WTC11 (cell line): ENCODE measurements at regions not wholly inside any gene's neighbourhood (a gene's known extent, or its start where the extent isn't known, plus 50 kb on each side); places are given as distances from the start of the nearest gene placed in this dataset.
"Not testable (repeated sequence)": the region's sequence is repeated elsewhere in the genome, so short reads cannot be mapped to it uniquely, and the experiment has no call there.

Experiments
- ATAC-seq: fragments of 200-7000 bp; cut with Tn5 transposase; 2 replicates; pipeline ENCODE4 v1.10.0; 2021; ENCODE audit warnings: mild to moderate bottlenecking, moderate library complexity
- CTCF ChIA-PET: fragments of 300-600 bp; sonication (Branson Sonifier 250); formaldehyde crosslinking; loops from one replicate; lab custom pipeline; 2021; ENCODE audit warnings: antibody characterized with exemption; lab: Charles Lee
- POLR2A ChIA-PET: fragments of 350-600 bp; sonication (Branson Sonifier 250); formaldehyde crosslinking; loops from one replicate; lab custom pipeline; 2021; ENCODE audit warnings: antibody characterized with exemption; lab: Charles Lee
- DNase-seq: peaks from one replicate; pipeline ENCODE4 v3.0.0; 2021; ENCODE audit warnings: low spot score
- H3K27ac Mint-ChIP-seq: 2 replicates; pipeline ENCODE4 v1.8.0; 2021; ENCODE audit warnings: mixed read lengths
- H3K27me3 Mint-ChIP-seq: 2 replicates; pipeline ENCODE4 v1.8.0; 2021; ENCODE audit warnings: low read depth, mild to moderate bottlenecking, moderate library complexity, mixed read lengths
- H3K36me3 Mint-ChIP-seq: 2 replicates; pipeline ENCODE4 v1.8.0; 2021; ENCODE audit warnings: mixed read lengths
- H3K4me1 Mint-ChIP-seq: 2 replicates; pipeline ENCODE4 v1.8.0; 2022; ENCODE audit warnings: mixed read lengths
- H3K4me3 Mint-ChIP-seq: 2 replicates; pipeline ENCODE4 v1.8.0; 2021; ENCODE audit warnings: mild to moderate bottlenecking, moderate library complexity, mixed read lengths
- H3K9me3 Mint-ChIP-seq: 2 replicates; pipeline ENCODE4 v1.8.0; 2021; ENCODE audit warnings: mixed read lengths
- ATF1 ChIP-seq: sonication (generic); formaldehyde crosslinking; IDR thresholded peaks from 2 replicates; pipeline ENCODE4 v1.8.1; 2023; ENCODE audit warnings: mild to moderate bottlenecking, moderate library complexity, missing genetic modification reagents
- CREB1 ChIP-seq: sonication (generic); formaldehyde crosslinking; IDR thresholded peaks from 2 replicates; pipeline ENCODE4 v1.8.0; 2023; ENCODE audit warnings: mild to moderate bottlenecking, missing genetic modification reagents
- ELF4 ChIP-seq: sonication (generic); formaldehyde crosslinking; IDR thresholded peaks from 2 replicates; pipeline ENCODE4 v1.8.1; 2022; ENCODE audit warnings: low read depth, mild to moderate bottlenecking, moderate library complexity, missing genetic modification reagents
- ERG ChIP-seq: fragments of 250-450 bp; sonication (Bioruptor Pico); IDR thresholded peaks from 2 replicates; pipeline ENCODE4 v1.8.0; 2021; ENCODE audit warnings: mild to moderate bottlenecking
- FOXJ3 ChIP-seq: sonication (generic); formaldehyde crosslinking; IDR thresholded peaks from 2 replicates; pipeline ENCODE4 v1.9.0; 2021; ENCODE audit warnings: missing genetic modification reagents, mild to moderate bottlenecking, borderline replicate concordance
- FOXP1 ChIP-seq: sonication (generic); formaldehyde crosslinking; IDR thresholded peaks from 2 replicates; pipeline ENCODE4 v1.8.0; 2022; ENCODE audit warnings: missing genetic modification reagents, mild to moderate bottlenecking, moderate library complexity, borderline replicate concordance
- GTF2I ChIP-seq: fragments of 250-450 bp; sonication (Bioruptor Pico); conservative IDR thresholded peaks from 2 replicates; pipeline ENCODE4 v1.4.0; 2021; ENCODE audit warnings: mild to moderate bottlenecking
- IRF2 ChIP-seq: sonication (generic); formaldehyde crosslinking; IDR thresholded peaks from 2 replicates; pipeline ENCODE4 v1.8.0; 2022; ENCODE audit warnings: low read depth, missing genetic modification reagents, borderline replicate concordance
- MXD4 ChIP-seq: fragments of 250-450 bp; sonication (Bioruptor Pico); IDR thresholded peaks from 2 replicates; pipeline ENCODE4 v1.8.0; 2021; ENCODE audit warnings: mild to moderate bottlenecking, moderate library complexity, borderline replicate concordance
- MYBL2 ChIP-seq: sonication (generic); formaldehyde crosslinking; IDR thresholded peaks from 2 replicates; pipeline ENCODE4 v1.8.1; 2023; ENCODE audit warnings: mild to moderate bottlenecking, moderate library complexity, missing genetic modification reagents
- PREB ChIP-seq: sonication (generic); formaldehyde crosslinking; IDR thresholded peaks from 2 replicates; pipeline ENCODE4 v1.8.1; 2022; ENCODE audit warnings: mild to moderate bottlenecking, missing genetic modification reagents, moderate library complexity, borderline replicate concordance
- SOX15 ChIP-seq: fragments of 250-450 bp; sonication (Bioruptor Pico); IDR thresholded peaks from 2 replicates; pipeline ENCODE4 v1.9.0; 2021; ENCODE audit warnings: mild to moderate bottlenecking
- TEAD4 ChIP-seq: sonication (generic); formaldehyde crosslinking; IDR thresholded peaks from 2 replicates; pipeline ENCODE4 v1.8.0; 2022; ENCODE audit warnings: mild to moderate bottlenecking, missing genetic modification reagents
- ZBTB21 ChIP-seq: sonication (generic); formaldehyde crosslinking; IDR thresholded peaks from 2 replicates; pipeline ENCODE4 v1.8.1; 2023; ENCODE audit warnings: mild to moderate bottlenecking, missing genetic modification reagents, borderline replicate concordance
- ZNF138 ChIP-seq: sonication (generic); formaldehyde crosslinking; conservative IDR thresholded peaks from 2 replicates; pipeline ENCODE4 v1.8.1; 2022; ENCODE audit warnings: mild to moderate bottlenecking, moderate library complexity, missing genetic modification reagents
- ZNF219 ChIP-seq: sonication (generic); formaldehyde crosslinking; IDR thresholded peaks from 2 replicates; pipeline ENCODE4 v1.8.0; 2023; ENCODE audit warnings: missing genetic modification reagents, mild to moderate bottlenecking, borderline replicate concordance
- ZNF232 ChIP-seq: sonication (generic); formaldehyde crosslinking; IDR thresholded peaks from 2 replicates; pipeline ENCODE4 v1.8.0; 2022; ENCODE audit warnings: mild to moderate bottlenecking, missing genetic modification reagents
- ZNF532 ChIP-seq: fragments of 250-450 bp; sonication (Bioruptor Pico); IDR thresholded peaks from 2 replicates; pipeline ENCODE4 v1.9.0; 2021; ENCODE audit warnings: mild to moderate bottlenecking, borderline replicate concordance
- ZSCAN18 ChIP-seq: fragments of 250-450 bp; sonication (Bioruptor Pico); IDR thresholded peaks from 2 replicates; pipeline ENCODE4 v2.1.2; 2022; ENCODE audit warnings: mild to moderate bottlenecking, moderate library complexity
- TF ChIP-seq, protein P1 (sequence below): fragments of 250-450 bp; sonication (Bioruptor Pico); IDR thresholded peaks from 2 replicates; pipeline ENCODE4 v1.9.0; 2021; ENCODE audit warnings: moderate library complexity, mild to moderate bottlenecking, inconsistent platforms, borderline replicate concordance

- TF ChIP-seq FOXJ3 (CRISPR knock-in tag) (no peak), ELF4 (no peak), FOXP1 (CRISPR knock-in tag) (no peak)
Observed at GRCh38 chr7:15813448-15813847, 127.0 kb upstream of the MEOX2 start (continued).

DNA sequence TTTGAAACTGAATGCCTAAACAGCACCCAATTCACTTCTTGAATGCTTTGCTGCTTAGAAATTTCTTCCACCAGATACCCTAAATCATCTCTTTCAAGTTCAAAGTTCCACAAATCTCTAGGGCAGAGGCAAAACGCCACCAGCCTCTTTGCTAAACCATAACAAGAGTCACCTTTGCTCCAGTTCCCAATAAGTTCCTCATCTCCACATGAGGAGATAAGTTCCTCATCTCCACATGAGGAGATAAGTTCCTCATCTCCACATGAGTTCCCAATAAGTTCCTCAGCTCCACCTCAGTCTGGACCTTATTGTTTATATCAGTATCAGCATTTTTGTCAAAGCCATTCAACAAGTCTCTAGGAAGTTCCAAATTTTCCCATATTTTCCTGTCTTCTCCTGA, 123.9 kb upstream of the MEOX2 start:
- DNase-seq, H3K36me3 Mint-ChIP-seq, ATAC-seq, H3K27ac Mint-ChIP-seq, POLR2A ChIA-PET, H3K4me3 Mint-ChIP-seq, H3K27me3 Mint-ChIP-seq, CTCF ChIA-PET, H3K4me1 Mint-ChIP-seq: not testable (repeated sequence)
- H3K9me3 Mint-ChIP-seq: peaks cover 25% of the 10 kb centered on the region

DNA sequence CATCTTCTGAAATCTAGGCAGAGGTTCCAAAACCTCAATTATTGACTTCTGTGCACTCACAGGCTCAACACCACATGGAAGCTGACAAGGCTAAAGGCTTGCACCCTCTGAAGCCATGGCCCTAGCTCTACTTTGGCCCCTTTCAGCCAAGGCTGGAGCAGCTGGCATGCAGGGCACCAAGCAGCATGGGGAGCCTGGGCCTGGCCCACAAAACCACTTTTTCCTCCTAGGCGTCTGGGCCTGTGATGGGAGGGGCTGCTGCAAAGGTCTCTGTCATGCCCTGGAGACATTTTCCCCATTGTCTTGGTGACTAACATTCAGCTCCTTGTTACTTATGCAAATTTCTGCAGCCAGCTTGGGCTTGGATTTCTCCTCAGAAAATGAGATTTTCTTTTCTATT, 123.5 kb upstream of the MEOX2 start:
- H3K9me3 Mint-ChIP-seq: peaks cover 25% of the 10 kb centered on the region
- H3K27me3 Mint-ChIP-seq, H3K4me3 Mint-ChIP-seq, H3K36me3 Mint-ChIP-seq, H3K27ac Mint-ChIP-seq, DNase-seq, POLR2A ChIA-PET, CTCF ChIA-PET, ATAC-seq, H3K4me1 Mint-ChIP-seq: not testable (repeated sequence)

DNA sequence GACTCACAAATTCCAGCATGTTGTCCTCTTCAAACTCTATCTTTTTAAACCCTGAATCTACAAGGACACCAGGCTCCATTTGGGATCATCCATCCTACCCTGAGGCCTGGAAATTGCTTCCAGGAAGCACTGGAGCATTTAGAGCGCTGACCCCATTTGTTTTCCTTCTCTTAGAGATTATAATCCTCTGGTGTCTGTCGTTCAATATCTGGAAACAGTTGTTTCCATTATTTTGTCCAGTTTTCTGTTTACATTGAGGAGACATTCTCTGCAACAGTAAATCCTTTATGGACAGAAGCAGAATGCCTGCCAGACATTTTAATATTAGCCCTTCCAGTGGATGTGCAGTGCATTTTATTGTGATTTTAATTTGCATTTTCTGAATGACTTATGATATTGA, 119.4 kb upstream of the MEOX2 start:
- CTCF ChIA-PET: no interaction called here

GRCh38 chr7:15802425-15802824, 115.9 kb upstream of the MEOX2 start:
- ATAC-seq (no peak), DNase-seq (no peak)
- no peaks in the 10 kb centered on the region for H3K27me3 Mint-ChIP-seq
- no peaks in the 10 kb centered on the region for H3K9me3 Mint-ChIP-seq
- no peak overlapping the region for H3K27ac Mint-ChIP-seq
- ChIA-PET POLR2A (no interaction called here), CTCF (interaction anchor here (0.5 kb wide), 1 partner anchor 74 kb away, joined by 3 read pairs; no protein-coding TSS in a partner anchor)
- peaks cover 10% of the 10 kb centered on the region for H3K4me1 Mint-ChIP-seq
- H3K36me3 Mint-ChIP-seq: no peaks in the 10 kb centered on the region
- no peak overlapping the region for H3K4me3 Mint-ChIP-seq
- TF ChIP-seq ZNF532 (CRISPR knock-in tag) (no peak), ERG (CRISPR knock-in tag) (no peak), ZNF232 (CRISPR knock-in tag) (no peak), ZBTB21 (CRISPR knock-in tag) (no peak), ATF1 (CRISPR knock-in tag) (no peak), PREB (CRISPR knock-in tag) (no peak), MXD4 (CRISPR knock-in tag) (no peak), GTF2I (CRISPR knock-in tag) (no peak), ZNF138 (CRISPR knock-in tag) (no peak), ZSCAN18 (CRISPR knock-in tag) (no peak), ZNF219 (CRISPR knock-in tag) (no peak), SOX15 (CRISPR knock-in tag) (no peak), TEAD4 (CRISPR knock-in tag) (no peak)
- TF ChIP-seq, protein P1, sequence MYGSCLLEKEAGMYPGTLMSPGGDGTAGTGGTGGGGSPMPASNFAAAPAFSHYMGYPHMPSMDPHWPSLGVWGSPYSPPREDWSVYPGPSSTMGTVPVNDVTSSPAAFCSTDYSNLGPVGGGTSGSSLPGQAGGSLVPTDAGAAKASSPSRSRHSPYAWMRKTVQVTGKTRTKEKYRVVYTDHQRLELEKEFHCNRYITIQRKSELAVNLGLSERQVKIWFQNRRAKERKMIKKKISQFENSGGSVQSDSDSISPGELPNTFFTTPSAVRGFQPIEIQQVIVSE (CRISPR knock-in tag): no peak

More for the DNA sequence above, 119.4 kb upstream of the MEOX2 start:
- no peak for TF ChIP-seq MYBL2
- TF ChIP-seq IRF2 (CRISPR knock-in tag): no peak
- TF ChIP-seq CREB1 (CRISPR knock-in tag): no peak
- Mint-ChIP-seq H3K27ac (no peak overlapping the region), H3K9me3 (peaks cover 24% of the 10 kb centered on the region), H3K4me3 (no peak overlapping the region), H3K36me3 (peaks cover 8% of the 10 kb centered on the region; the same call in 1 of the 2 replicates), H3K27me3 (no peaks in the 10 kb centered on the region), H3K4me1 (peaks cover 10% of the 10 kb centered on the region)
- ATAC-seq (no peak), DNase-seq (no peak)
- POLR2A ChIA-PET: no interaction called here
